ENCODE measurements at regions not wholly inside any gene's neighbourhood (a gene's known extent, or its start where the extent isn't known, plus 50 kb on each side); places are given as distances from the start of the nearest gene placed in this dataset.
A peak's percentile ranks its signal among the peaks of the same experiment; 100 is the strongest.

DNA sequence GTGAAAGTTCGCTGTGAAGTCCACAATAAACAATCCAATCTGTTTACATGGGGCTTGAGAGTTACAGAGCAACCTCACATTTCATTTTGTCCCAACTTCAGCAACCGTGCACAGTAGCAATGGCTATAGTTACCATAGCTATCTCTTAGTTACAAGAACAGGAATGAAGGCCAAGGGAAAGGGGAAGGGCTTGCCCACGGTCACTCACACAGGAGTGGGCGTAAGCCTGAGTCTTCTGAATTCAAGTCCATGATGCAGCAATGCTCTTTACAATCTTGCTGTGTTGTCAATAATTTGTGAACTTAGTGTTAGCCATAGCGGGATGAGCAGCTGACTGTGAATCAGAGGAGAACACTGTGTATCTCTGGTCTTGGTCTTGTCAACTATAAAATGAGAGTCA lies 102.9 kb downstream of the ADAMTS15 start:
- intact Hi-C loops (cut with DNase I; ENCODE audit: low total_unique reads) = no loop called here
- H3K9me3 ChIP-seq = no peaks in the 10 kb centered on the region
- H3K27me3 ChIP-seq = no peaks in the 10 kb centered on the region
- no peaks in the 10 kb centered on the region for H3K4me1 ChIP-seq
- TF ChIP-seq, protein P1, sequence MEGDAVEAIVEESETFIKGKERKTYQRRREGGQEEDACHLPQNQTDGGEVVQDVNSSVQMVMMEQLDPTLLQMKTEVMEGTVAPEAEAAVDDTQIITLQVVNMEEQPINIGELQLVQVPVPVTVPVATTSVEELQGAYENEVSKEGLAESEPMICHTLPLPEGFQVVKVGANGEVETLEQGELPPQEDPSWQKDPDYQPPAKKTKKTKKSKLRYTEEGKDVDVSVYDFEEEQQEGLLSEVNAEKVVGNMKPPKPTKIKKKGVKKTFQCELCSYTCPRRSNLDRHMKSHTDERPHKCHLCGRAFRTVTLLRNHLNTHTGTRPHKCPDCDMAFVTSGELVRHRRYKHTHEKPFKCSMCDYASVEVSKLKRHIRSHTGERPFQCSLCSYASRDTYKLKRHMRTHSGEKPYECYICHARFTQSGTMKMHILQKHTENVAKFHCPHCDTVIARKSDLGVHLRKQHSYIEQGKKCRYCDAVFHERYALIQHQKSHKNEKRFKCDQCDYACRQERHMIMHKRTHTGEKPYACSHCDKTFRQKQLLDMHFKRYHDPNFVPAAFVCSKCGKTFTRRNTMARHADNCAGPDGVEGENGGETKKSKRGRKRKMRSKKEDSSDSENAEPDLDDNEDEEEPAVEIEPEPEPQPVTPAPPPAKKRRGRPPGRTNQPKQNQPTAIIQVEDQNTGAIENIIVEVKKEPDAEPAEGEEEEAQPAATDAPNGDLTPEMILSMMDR (IDR thresholded peaks at IDR 0.05) = no peak
- DNase-seq (ENCODE audit: low spot score in 2 of 2) = no peak
- no peak overlapping the region for H3K4me3 ChIP-seq
- peak overlapping the region; percentile 11 to 54 for H3K27ac ChIP-seq
- no peaks in the 10 kb centered on the region for H3K36me3 ChIP-seq

DNA sequence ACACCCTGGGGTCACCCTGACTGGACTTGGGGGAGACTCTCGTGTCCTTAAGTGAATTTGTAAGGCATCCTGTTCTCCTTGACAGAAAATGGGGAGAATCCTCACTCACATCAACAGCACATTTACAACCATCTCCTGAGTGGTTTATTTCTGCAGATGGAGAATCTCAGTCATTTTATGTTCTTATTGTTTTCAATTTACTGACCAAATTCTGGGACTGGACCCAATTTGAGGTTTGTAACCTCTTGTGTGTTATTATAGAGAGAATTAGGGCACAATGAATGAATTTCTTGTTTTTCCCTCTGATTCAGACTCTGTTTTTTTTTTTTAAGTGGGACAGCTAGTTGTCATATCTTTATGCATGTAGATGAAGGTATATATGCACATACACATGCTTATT lies 104.9 kb downstream of the ADAMTS15 start:
- TF ChIP-seq POLR2A (IDR thresholded peaks at IDR 0.05) (no peak), POLR2AphosphoS5 (IDR thresholded peaks at IDR 0.05) (no peak)
- TF ChIP-seq, protein P1 (IDR thresholded peaks at IDR 0.05) = no peak
- peak overlapping the region; percentile 14 to 70 for H3K27ac ChIP-seq
- intact Hi-C loops (cut with DNase I; ENCODE audit: low total_unique reads) = no loop called here

DNA sequence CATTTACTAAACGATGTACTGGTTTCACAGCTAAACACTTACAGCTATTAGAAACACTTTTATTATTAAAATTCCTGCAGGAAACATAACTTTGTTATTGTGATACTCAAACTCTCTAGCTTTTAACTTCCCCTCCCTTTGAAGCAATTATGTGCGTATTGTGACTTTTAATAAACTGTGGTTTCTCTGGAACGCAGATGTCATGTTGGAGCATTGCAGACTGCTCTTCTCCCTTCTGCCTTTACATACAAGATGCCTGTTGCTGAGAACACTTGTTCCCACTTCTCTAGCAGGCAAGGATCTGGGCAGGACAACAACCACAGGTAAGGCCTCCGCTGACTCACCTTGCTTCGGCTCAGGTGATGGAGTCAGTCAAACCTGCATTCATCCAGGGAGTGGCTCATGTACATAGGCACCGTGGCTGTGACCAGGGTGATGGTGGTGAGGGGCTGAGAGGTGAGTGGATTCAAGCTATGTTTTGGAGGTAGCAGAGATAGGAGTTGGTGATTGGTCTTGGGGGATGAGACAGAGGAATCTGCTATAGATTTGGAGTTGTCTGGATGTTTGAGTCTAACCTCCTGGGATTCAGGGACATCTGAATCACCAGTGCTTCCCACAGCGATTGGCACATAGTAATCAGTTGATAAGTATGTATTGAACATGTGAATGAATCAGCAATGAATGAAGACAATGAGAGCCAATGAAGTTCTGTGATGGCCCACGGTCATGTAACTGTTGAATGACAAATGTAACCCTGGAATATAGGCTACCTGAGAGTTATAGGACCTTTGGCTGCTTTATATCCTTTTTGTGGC lies 106.0 kb downstream of the ADAMTS15 start:
- Histone ChIP-seq H3K4me3 (no peak overlapping the region), H3K4me1 (no peaks in the 10 kb centered on the region), H3K36me3 (no peaks in the 10 kb centered on the region), H3K9me3 (no peaks in the 10 kb centered on the region), H3K27ac (peak overlapping the region; percentile 33 to 44), H3K27me3 (no peaks in the 10 kb centered on the region)
- no peak for DNase-seq (ENCODE audit: low spot score in 2 of 2)
- intact Hi-C loops (cut with DNase I; ENCODE audit: low total_unique reads) = no loop called here
- TF ChIP-seq POLR2A (IDR thresholded peaks at IDR 0.05) = no peak
- TF ChIP-seq, protein P1 (IDR thresholded peaks at IDR 0.05) = no peak
- no peak for TF ChIP-seq POLR2AphosphoS5 (IDR thresholded peaks at IDR 0.05)

More for the DNA sequence above, 104.9 kb downstream of the ADAMTS15 start:
- no peaks in the 10 kb centered on the region for H3K36me3 ChIP-seq
- H3K9me3 ChIP-seq = no peaks in the 10 kb centered on the region
- H3K4me1 ChIP-seq = no peaks in the 10 kb centered on the region
- H3K4me3 ChIP-seq = no peak overlapping the region
- DNase-seq (ENCODE audit: low spot score in 2 of 2) = no peak
- no peaks in the 10 kb centered on the region for H3K27me3 ChIP-seq

DNA sequence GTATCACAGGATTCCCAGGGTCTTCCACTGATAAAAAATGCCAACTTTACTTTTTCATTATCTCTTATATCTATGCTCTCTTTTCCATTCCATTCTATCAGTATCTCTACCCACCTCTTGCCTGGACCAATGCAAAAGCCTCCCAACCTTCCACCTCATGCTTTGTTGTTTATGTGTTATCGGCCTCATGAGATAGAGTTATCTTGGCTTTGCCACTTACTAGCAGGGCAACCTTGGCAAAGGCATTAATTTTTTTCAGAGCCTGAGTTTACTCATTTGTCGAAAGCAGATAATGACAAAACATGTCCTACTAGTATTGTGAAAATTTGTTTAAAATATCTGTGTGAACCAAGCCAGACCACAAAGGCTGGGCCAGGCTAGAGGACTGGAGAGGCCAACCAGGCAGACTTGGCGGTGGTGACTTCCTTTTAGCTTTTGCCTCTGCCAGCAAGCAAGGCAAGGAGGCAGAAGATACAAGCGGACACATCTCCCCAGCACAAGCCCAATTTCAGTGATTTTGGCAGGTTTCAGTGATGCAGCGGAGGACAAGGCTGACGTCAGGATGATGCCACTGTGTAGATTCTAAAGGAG lies 106.9 kb downstream of the ADAMTS15 start:
- Histone ChIP-seq H3K4me1 (no peaks in the 10 kb centered on the region), H3K27me3 (no peaks in the 10 kb centered on the region), H3K27ac (peak overlapping the region; percentile 33 to 44), H3K36me3 (no peaks in the 10 kb centered on the region), H3K4me3 (no peak overlapping the region), H3K9me3 (no peaks in the 10 kb centered on the region)
- TF ChIP-seq, protein P1 (IDR thresholded peaks at IDR 0.05) = no peak
- TF ChIP-seq POLR2AphosphoS5 (IDR thresholded peaks at IDR 0.05) = no peak
- DNase-seq (ENCODE audit: low spot score in 2 of 2) = peak in 1 of 2 donors; percentile 58
- intact Hi-C loops (cut with DNase I; ENCODE audit: low total_unique reads) = no loop called here

DNA sequence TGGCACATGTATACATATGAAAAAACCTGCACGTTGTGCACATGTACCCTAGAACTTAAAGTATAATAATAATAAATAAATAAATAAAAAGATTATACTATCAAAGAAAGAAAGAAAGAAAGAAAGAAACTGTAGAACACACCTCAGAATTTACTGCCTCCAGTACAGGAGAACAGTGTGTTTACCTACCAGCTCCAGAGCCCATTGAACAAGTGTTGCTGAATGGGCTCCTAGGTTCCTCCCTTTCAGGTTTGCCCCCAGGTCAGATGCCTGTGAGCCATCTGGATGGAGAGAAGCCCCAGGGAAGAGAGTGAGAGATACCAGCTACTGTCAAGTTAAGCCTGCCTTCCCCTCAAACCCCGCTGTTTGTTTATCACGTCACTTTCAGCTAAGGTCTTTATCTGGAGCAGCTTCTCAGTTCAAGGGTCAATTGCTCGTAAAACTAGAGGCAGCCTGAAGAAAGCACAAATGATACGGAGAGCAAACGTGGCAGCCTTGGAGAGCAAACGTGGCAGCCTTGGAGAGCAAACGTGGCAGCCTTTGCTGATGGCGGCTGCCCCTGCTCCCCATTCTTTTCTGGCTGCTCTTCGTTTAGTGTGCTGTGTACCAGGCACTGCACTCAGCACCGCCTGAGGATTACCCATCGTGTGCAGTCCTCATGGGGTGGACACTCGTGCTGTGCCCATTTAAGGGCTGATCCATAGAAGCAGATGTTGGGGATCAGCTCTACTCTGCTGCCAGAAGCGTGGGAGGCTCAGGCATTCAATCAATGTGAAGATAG lies 111.7 kb downstream of the ADAMTS15 start:
- H3K9me3 ChIP-seq = no peaks in the 10 kb centered on the region
- TF ChIP-seq POLR2A (IDR thresholded peaks at IDR 0.05) (no peak), POLR2AphosphoS5 (IDR thresholded peaks at IDR 0.05) (no peak)
- TF ChIP-seq, protein P1 (IDR thresholded peaks at IDR 0.05) = no peak
- no peaks in the 10 kb centered on the region for H3K27me3 ChIP-seq
- intact Hi-C loops (cut with DNase I; ENCODE audit: low total_unique reads) = no loop called here
- no peaks in the 10 kb centered on the region for H3K36me3 ChIP-seq
- H3K27ac ChIP-seq = no peak overlapping the region
- DNase-seq (ENCODE audit: low spot score in 2 of 2) = no peak
- no peaks in the 10 kb centered on the region for H3K4me1 ChIP-seq
- H3K4me3 ChIP-seq = no peak overlapping the region
